ENCODE measurements at regions not wholly inside any gene's neighbourhood (a gene's known extent, or its start where the extent isn't known, plus 50 kb on each side); places are given as distances from the start of the nearest gene placed in this dataset.
A peak's percentile ranks its signal among the peaks of the same experiment; 100 is the strongest.

- H3K36me3 ChIP-seq (ENCODE audit: control insufficient read depth in 4 of 4, insufficient read depth in 3 of 4, low read depth in 1 of 4, low read length in 3 of 4): no peaks in the 10 kb centered on the region
- 86% methylated on average over 10 of the region's 10 CpGs for WGBS
- no peak for TF ChIP-seq GABPA (IDR thresholded peaks at IDR 0.05 in 1 of 2, conservative IDR thresholded peaks at IDR 0.05 in 1 of 2)
- TF ChIP-seq TAF1 (conservative IDR thresholded peaks at IDR 0.05): no peak
- TF ChIP-seq FOXA2 (IDR thresholded peaks at IDR 0.05): no peak
- TF ChIP-seq EGR1 (IDR thresholded peaks at IDR 0.05; ENCODE audit: low read depth in 2 of 2): no peak
- TF ChIP-seq, protein P1, sequence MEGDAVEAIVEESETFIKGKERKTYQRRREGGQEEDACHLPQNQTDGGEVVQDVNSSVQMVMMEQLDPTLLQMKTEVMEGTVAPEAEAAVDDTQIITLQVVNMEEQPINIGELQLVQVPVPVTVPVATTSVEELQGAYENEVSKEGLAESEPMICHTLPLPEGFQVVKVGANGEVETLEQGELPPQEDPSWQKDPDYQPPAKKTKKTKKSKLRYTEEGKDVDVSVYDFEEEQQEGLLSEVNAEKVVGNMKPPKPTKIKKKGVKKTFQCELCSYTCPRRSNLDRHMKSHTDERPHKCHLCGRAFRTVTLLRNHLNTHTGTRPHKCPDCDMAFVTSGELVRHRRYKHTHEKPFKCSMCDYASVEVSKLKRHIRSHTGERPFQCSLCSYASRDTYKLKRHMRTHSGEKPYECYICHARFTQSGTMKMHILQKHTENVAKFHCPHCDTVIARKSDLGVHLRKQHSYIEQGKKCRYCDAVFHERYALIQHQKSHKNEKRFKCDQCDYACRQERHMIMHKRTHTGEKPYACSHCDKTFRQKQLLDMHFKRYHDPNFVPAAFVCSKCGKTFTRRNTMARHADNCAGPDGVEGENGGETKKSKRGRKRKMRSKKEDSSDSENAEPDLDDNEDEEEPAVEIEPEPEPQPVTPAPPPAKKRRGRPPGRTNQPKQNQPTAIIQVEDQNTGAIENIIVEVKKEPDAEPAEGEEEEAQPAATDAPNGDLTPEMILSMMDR (IDR thresholded peaks at IDR 0.05; ENCODE audit: low read depth, low read length, missing input control): no peak
- TF ChIP-seq RAD21 (IDR thresholded peaks at IDR 0.05): no peak
- no peak for TF ChIP-seq HNF4G (IDR thresholded peaks at IDR 0.05)
- no peak for TF ChIP-seq FOXA1 (IDR thresholded peaks at IDR 0.05)
- TF ChIP-seq REST (IDR thresholded peaks at IDR 0.05): no peak
- TF ChIP-seq HNF4A (conservative IDR thresholded peaks at IDR 0.05): no peak
- TF ChIP-seq, protein P2, sequence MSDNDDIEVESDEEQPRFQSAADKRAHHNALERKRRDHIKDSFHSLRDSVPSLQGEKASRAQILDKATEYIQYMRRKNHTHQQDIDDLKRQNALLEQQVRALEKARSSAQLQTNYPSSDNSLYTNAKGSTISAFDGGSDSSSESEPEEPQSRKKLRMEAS (IDR thresholded peaks at IDR 0.05): no peak
- no peak for TF ChIP-seq SP1 (IDR thresholded peaks at IDR 0.05)
- TF ChIP-seq RXRA (IDR thresholded peaks at IDR 0.05): no peak
- TF ChIP-seq YY1 (IDR thresholded peaks at IDR 0.05): no peak
- TF ChIP-seq NR2F2 (IDR thresholded peaks at IDR 0.05): no peak
- TF ChIP-seq, protein P3, sequence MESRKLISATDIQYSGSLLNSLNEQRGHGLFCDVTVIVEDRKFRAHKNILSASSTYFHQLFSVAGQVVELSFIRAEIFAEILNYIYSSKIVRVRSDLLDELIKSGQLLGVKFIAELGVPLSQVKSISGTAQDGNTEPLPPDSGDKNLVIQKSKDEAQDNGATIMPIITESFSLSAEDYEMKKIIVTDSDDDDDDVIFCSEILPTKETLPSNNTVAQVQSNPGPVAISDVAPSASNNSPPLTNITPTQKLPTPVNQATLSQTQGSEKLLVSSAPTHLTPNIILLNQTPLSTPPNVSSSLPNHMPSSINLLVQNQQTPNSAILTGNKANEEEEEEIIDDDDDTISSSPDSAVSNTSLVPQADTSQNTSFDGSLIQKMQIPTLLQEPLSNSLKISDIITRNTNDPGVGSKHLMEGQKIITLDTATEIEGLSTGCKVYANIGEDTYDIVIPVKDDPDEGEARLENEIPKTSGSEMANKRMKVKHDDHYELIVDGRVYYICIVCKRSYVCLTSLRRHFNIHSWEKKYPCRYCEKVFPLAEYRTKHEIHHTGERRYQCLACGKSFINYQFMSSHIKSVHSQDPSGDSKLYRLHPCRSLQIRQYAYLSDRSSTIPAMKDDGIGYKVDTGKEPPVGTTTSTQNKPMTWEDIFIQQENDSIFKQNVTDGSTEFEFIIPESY (IDR thresholded peaks at IDR 0.05): no peak
- no peak overlapping the region for H3K4me3 ChIP-seq (ENCODE audit: low read depth in 1 of 3, low read length in 3 of 3)
- no peak overlapping the region for H3K27ac ChIP-seq (ENCODE audit: low read depth in 1 of 2, low read length in 2 of 2)
- peaks cover 0 to 4% (median 0%) of the 10 kb centered on the region in 4 donors for H3K27me3 ChIP-seq (ENCODE audit: control insufficient read depth in 4 of 4, insufficient read depth in 4 of 4, low read length in 3 of 4)
- H3K4me1 ChIP-seq (ENCODE audit: control insufficient read depth in 4 of 4, insufficient read depth in 4 of 4, low read length in 3 of 4): peaks cover 4 to 53% (median 44%) of the 10 kb centered on the region in 4 donors
- no peak for DNase-seq (ENCODE audit: low spot score)
- no peaks in the 10 kb centered on the region for H3K9me3 ChIP-seq (ENCODE audit: control insufficient read depth in 4 of 4, low read length in 3 of 4)
- H3K9ac ChIP-seq (ENCODE audit: low read depth in 1 of 2, low read length in 2 of 2): no peak overlapping the region
Measured at GRCh38 chrX:110448459-110448858, 89.8 kb downstream of the RTL9 start.

DNA sequence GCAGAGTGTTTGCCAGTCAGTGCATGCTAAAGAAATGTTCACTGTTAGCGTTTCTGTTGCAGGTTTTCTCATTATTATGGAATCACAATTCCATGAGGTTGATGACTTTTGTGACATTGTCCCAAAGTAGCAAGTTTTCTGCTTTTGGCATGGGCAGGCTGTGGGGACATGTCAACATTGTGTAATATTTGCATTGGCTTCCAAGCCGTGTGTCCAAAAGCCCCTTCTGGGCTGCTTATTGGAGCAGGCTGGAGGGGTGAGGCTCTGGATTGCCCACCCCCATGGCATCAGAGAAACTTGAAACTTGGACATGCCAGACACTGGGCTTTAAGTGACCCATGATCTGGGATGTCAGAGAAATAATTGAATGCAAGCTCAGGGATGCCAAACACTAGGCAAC, 90.7 kb downstream of the RTL9 start:
- Histone ChIP-seq H3K9ac (ENCODE audit: low read depth in 1 of 2, low read length in 2 of 2) (no peak overlapping the region), H3K4me1 (ENCODE audit: control insufficient read depth in 4 of 4, insufficient read depth in 4 of 4, low read length in 3 of 4) (peaks cover 4 to 45% (median 40%) of the 10 kb centered on the region in 4 donors), H3K4me3 (ENCODE audit: low read depth in 1 of 3, low read length in 3 of 3) (no peak overlapping the region), H3K27me3 (ENCODE audit: control insufficient read depth in 4 of 4, insufficient read depth in 4 of 4, low read length in 3 of 4) (no peaks in the 10 kb centered on the region), H3K36me3 (ENCODE audit: control insufficient read depth in 4 of 4, insufficient read depth in 3 of 4, low read depth in 1 of 4, low read length in 3 of 4) (no peaks in the 10 kb centered on the region), H3K27ac (ENCODE audit: low read depth in 1 of 2, low read length in 2 of 2) (peak overlapping the region; percentile 37 to 78), H3K9me3 (ENCODE audit: control insufficient read depth in 4 of 4, low read length in 3 of 4) (no peaks in the 10 kb centered on the region)
- no peak for DNase-seq (ENCODE audit: low spot score)
- 30% methylated on average over 2 of the region's 2 CpGs for WGBS
- TF ChIP-seq, protein P2 (IDR thresholded peaks at IDR 0.05): peak; percentile 58
- peak; percentile 80 for TF ChIP-seq SP1 (IDR thresholded peaks at IDR 0.05)
- peak; percentile 91 to 94 for TF ChIP-seq RXRA (IDR thresholded peaks at IDR 0.05)
- no peak for TF ChIP-seq EGR1 (IDR thresholded peaks at IDR 0.05; ENCODE audit: low read depth in 2 of 2)
- peak; percentile 72 for TF ChIP-seq HNF4A (conservative IDR thresholded peaks at IDR 0.05)
- peak; percentile 7 for TF ChIP-seq FOXA1 (IDR thresholded peaks at IDR 0.05)
- TF ChIP-seq TAF1 (conservative IDR thresholded peaks at IDR 0.05): no peak
- peak; percentile 24 for TF ChIP-seq HNF4G (IDR thresholded peaks at IDR 0.05)
- no peak for TF ChIP-seq GABPA (IDR thresholded peaks at IDR 0.05 in 1 of 2, conservative IDR thresholded peaks at IDR 0.05 in 1 of 2)
- peak; percentile 49 for TF ChIP-seq YY1 (IDR thresholded peaks at IDR 0.05)
- TF ChIP-seq JUND (IDR thresholded peaks at IDR 0.05): no peak
- TF ChIP-seq, protein P3 (IDR thresholded peaks at IDR 0.05): peak; percentile 70
- TF ChIP-seq FOXA2 (IDR thresholded peaks at IDR 0.05): no peak
- TF ChIP-seq, protein P1 (IDR thresholded peaks at IDR 0.05; ENCODE audit: low read depth, low read length, missing input control): no peak
